ENCODE measurements at regions not wholly inside any gene's neighbourhood (a gene's known extent, or its start where the extent isn't known, plus 50 kb on each side); places are given as distances from the start of the nearest gene placed in this dataset.

DNA sequence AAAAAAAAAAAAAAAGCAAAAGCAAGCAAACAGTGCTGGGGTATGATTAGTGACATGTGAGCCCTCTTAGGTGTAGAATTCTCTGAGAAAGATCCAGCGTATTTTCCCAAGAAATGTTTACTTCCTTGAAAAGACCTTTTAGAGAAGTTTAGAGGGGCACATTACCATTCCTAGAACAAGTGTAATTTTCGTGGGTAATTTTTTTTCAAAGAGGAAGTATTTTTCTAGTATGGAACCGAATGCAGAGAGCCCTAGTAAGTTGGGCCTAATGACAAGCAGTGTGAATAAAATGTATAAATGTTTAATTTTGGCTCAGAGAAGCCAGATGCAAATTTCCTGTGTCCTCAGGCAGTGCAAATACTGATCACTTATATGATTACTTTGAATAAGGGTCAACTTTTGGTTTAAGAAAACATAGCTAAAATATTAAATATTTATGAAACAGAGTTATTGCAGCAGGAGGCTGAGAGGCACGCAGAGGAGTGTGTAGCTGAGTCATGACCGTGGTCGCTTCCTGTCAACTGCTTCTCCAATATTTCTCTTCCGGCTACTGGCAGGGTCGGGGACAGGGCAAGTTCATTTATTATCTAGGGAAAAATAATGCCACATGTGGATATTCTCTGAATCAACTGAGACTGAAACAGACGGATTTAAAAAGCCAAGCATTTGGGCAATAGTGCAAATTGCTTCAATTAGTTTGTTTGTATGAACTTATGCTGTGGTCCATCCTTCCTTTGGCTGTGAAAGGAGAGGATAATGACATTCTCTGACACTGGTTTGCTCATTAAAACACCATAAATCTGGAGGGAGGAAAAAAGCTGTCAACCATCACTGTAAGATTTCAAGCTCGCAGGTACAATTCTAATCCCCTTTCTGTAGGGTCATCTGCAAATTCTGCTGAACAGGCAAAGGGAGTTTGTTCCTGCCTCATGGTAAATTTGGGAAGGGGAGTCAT, 495.2 kb downstream of the GLRX3 start:
- FAIRE-seq, result no peak
- DNase-seq (ENCODE audit: low read depth, low spot score), result no peak
- dilution Hi-C loops (cut with MboI; ENCODE audit: extremely low pct_ligation_motif_present, low sequenced_read_pairs), result no loop called here

GRCh38 chr10:130634816-130635215, 498.6 kb downstream of the GLRX3 start:
- dilution Hi-C loops (cut with MboI; ENCODE audit: extremely low pct_ligation_motif_present, low sequenced_read_pairs), result no loop called here

More for the DNA sequence above, 495.2 kb downstream of the GLRX3 start:
- no peaks in the 10 kb centered on the region for H4K20me1 ChIP-seq (ENCODE audit: control insufficient read depth, extremely low read depth, insufficient read depth, low read length)
- H3K27me3 ChIP-seq (ENCODE audit: control insufficient read depth, extremely low read depth, insufficient read depth, low read length), result no peaks in the 10 kb centered on the region
- H3K79me2 ChIP-seq (ENCODE audit: control insufficient read depth, insufficient read depth, low read length), result no peaks in the 10 kb centered on the region
- H2AFZ ChIP-seq (ENCODE audit: control insufficient read depth, low read length), result no peak overlapping the region
- H3K9me3 ChIP-seq (ENCODE audit: control insufficient read depth, low read depth, low read length), result peaks cover 4% of the 10 kb centered on the region
- no peak overlapping the region for H3K9ac ChIP-seq (ENCODE audit: control insufficient read depth, extremely low read depth, insufficient read depth, low read length)
- H3K4me2 ChIP-seq (ENCODE audit: control insufficient read depth, extremely low read depth, insufficient read depth, low read depth, low read length), result no peak overlapping the region
- H3K36me3 ChIP-seq (ENCODE audit: control insufficient read depth in 2 of 2, extremely low read depth in 1 of 2, insufficient read depth in 2 of 2, low read length in 2 of 2), result no peaks in the 10 kb centered on the region
- no peak overlapping the region for H3K27ac ChIP-seq (ENCODE audit: control insufficient read depth, insufficient read depth, low read length)
- no peaks in the 10 kb centered on the region for H3K4me1 ChIP-seq (ENCODE audit: control insufficient read depth, extremely low read depth, insufficient read depth, low read length)
- no peak for TF ChIP-seq CTCF (optimal IDR thresholded peaks at IDR 0.05 in 1 of 3, IDR thresholded peaks at IDR 0.05 in 1 of 3, conservative IDR thresholded peaks at IDR 0.05 in 1 of 3; ENCODE audit: extremely low read depth in 1 of 3, insufficient read depth in 2 of 3, low read length in 3 of 3)
- TF ChIP-seq EZH2 (IDR thresholded peaks at IDR 0.05; ENCODE audit: low read length), result no peak
- no peak overlapping the region for H3K4me3 ChIP-seq (ENCODE audit: control insufficient read depth in 2 of 3, extremely low read depth in 1 of 3, insufficient read depth in 2 of 3, low read depth in 1 of 3, low read length in 3 of 3)
- no peaks in the 10 kb centered on the region for H3K9me1 ChIP-seq (ENCODE audit: control insufficient read depth, extremely low read depth, insufficient read depth, low read length)

More at GRCh38 chr10:130634816-130635215, 498.6 kb downstream of the GLRX3 start:
- Histone ChIP-seq H3K27me3 (ENCODE audit: control insufficient read depth, extremely low read depth, insufficient read depth, low read length) (no peaks in the 10 kb centered on the region), H3K4me1 (ENCODE audit: control insufficient read depth, extremely low read depth, insufficient read depth, low read length) (no peaks in the 10 kb centered on the region), H4K20me1 (ENCODE audit: control insufficient read depth, extremely low read depth, insufficient read depth, low read length) (no peaks in the 10 kb centered on the region), H3K79me2 (ENCODE audit: control insufficient read depth, insufficient read depth, low read length) (no peaks in the 10 kb centered on the region), H3K36me3 (ENCODE audit: control insufficient read depth in 2 of 2, extremely low read depth in 1 of 2, insufficient read depth in 2 of 2, low read length in 2 of 2) (no peaks in the 10 kb centered on the region), H3K4me2 (ENCODE audit: control insufficient read depth, extremely low read depth, insufficient read depth, low read depth, low read length) (no peak overlapping the region), H3K9me3 (ENCODE audit: control insufficient read depth, low read depth, low read length) (peaks cover 4% of the 10 kb centered on the region), H3K9me1 (ENCODE audit: control insufficient read depth, extremely low read depth, insufficient read depth, low read length) (no peaks in the 10 kb centered on the region), H3K4me3 (ENCODE audit: control insufficient read depth in 2 of 3, extremely low read depth in 1 of 3, insufficient read depth in 2 of 3, low read depth in 1 of 3, low read length in 3 of 3) (no peak overlapping the region), H3K9ac (ENCODE audit: control insufficient read depth, extremely low read depth, insufficient read depth, low read length) (no peak overlapping the region), H2AFZ (ENCODE audit: control insufficient read depth, low read length) (no peak overlapping the region), H3K27ac (ENCODE audit: control insufficient read depth, insufficient read depth, low read length) (no peak overlapping the region)
- no peak for TF ChIP-seq EZH2 (IDR thresholded peaks at IDR 0.05; ENCODE audit: low read length)
- TF ChIP-seq CTCF (optimal IDR thresholded peaks at IDR 0.05 in 1 of 3, IDR thresholded peaks at IDR 0.05 in 1 of 3, conservative IDR thresholded peaks at IDR 0.05 in 1 of 3; ENCODE audit: extremely low read depth in 1 of 3, insufficient read depth in 2 of 3, low read length in 3 of 3), result no peak
- DNase-seq (ENCODE audit: low read depth, low spot score) (no peak), FAIRE-seq (no peak)
